ENCODE measurements at regions not wholly inside any gene's neighbourhood (a gene's known extent, or its start where the extent isn't known, plus 50 kb on each side); places are given as distances from the start of the nearest gene placed in this dataset.

DNA sequence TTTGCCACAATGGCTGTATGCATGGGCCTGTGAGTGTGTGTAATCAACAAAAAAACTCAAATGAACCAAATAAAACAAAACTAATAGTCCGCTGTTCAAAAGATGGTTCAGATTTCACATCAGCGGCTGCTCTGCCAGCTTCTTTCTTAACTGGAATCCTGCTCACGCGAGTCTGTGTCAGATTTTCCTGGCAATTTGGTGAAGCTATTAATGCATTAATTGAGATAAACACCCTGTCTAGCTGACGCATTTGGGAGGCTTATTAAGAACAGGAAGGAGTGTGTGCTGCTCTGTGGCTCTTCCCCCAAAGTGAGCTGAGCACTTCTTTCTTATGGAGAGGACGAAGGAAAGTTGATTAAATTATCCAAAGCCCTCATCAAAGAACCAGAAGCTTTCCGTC, 336.6 kb upstream of the MKI67 start:
- no peak overlapping the region for H3K4ac ChIP-seq (ENCODE audit: low read length)
- no peak overlapping the region for H3K4me2 ChIP-seq (ENCODE audit: insufficient read depth, low read length, poor library complexity, severe bottlenecking)
- no peak overlapping the region for H3K4me3 ChIP-seq (ENCODE audit: low read length in 2 of 2)
- DNase-seq (ENCODE audit: low spot score): no peak
- no peak overlapping the region for H2BK5ac ChIP-seq (ENCODE audit: low read length)
- H2BK12ac ChIP-seq (ENCODE audit: low read length): no peak overlapping the region
- no peak overlapping the region for H2BK15ac ChIP-seq (ENCODE audit: low read length)
- no peaks in the 10 kb centered on the region for H3K79me1 ChIP-seq (ENCODE audit: low read depth, low read length)
- H4K8ac ChIP-seq (ENCODE audit: low read depth, low read length): no peak overlapping the region
- no peak overlapping the region for H2BK120ac ChIP-seq (ENCODE audit: low read depth, low read length)
- no peak overlapping the region for H3K18ac ChIP-seq (ENCODE audit: low read length)
- WGBS, 2 donors (ENCODE audit: extremely low coverage in 2 of 2, insufficient read length in 2 of 2, insufficient replicate concordance in 1 of 2): no CpG with 5 or more reads among the region's 7 CpGs
- no peak overlapping the region for H3K23ac ChIP-seq (ENCODE audit: low read depth, low read length, poor library complexity)
- H3K36me3 ChIP-seq (replicated peaks in 1 of 2; ENCODE audit: control insufficient read depth in 2 of 2, insufficient read depth in 2 of 2, low read length in 2 of 2): no peaks in the 10 kb centered on the region
- H3K4me1 ChIP-seq (ENCODE audit: control insufficient read depth in 2 of 2, insufficient read depth in 1 of 2, low read depth in 1 of 2, low read length in 2 of 2): no peaks in the 10 kb centered on the region
- no peak overlapping the region for H2AFZ ChIP-seq (ENCODE audit: low read length)
- no peak overlapping the region for H3K14ac ChIP-seq (ENCODE audit: low read length)
- H4K91ac ChIP-seq (ENCODE audit: low read depth, low read length, poor library complexity): no peak overlapping the region
- H3K27me3 ChIP-seq (ENCODE audit: control insufficient read depth in 3 of 3, insufficient read depth in 3 of 3, low read depth in 1 of 3, low read length in 3 of 3): no peaks in the 10 kb centered on the region
- no peaks in the 10 kb centered on the region for H3K9me3 ChIP-seq (replicated peaks in 1 of 2; ENCODE audit: control insufficient read depth in 2 of 2, insufficient read depth in 1 of 2, low read depth in 1 of 2, low read length in 2 of 2)
- H2AK5ac ChIP-seq (ENCODE audit: low read depth, low read length): no peak overlapping the region
- no peak overlapping the region for H3K27ac ChIP-seq (replicated peaks; ENCODE audit: low read length)
- no peak overlapping the region for H3K9ac ChIP-seq (ENCODE audit: low read depth, low read length, poor library complexity)

DNA sequence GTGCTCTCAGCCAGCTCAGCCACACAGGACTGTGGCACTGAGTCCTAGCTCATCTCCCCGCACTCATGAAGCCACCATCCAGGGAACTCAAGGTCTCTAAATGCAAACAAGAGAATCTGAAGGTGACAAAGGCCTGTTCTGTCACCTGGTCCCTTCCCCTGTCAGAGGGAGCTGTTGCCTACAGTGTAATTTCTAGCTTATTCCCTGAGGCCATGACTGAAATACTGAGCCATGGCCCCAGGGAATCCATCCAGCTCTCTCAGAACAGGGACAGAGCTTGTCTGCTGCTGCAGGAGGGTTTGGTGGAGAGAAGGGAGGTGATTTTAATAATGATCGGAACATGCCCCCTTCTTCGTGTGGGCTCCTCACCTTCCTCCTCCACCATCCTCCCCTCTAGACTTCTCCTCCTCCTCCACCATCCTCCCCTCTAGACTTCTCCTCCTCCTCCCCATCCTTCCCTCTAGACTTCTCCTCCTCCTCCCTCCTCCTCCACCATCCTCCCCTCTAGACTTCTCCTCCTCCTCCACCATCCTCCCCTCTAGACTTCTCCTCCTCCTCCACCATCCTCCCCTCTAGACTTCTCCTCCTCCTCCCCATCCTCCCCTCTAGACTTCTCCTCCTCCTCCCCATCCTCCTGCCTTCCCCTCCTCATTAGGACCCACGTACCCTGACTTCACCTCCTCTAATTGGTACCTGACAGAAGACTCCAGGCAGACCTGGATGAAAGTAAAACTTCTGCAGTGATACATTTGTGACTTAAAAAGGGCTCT, 338.0 kb upstream of the MKI67 start:
- H2BK12ac ChIP-seq (ENCODE audit: low read length): no peak overlapping the region
- no peaks in the 10 kb centered on the region for H3K36me3 ChIP-seq (replicated peaks in 1 of 2; ENCODE audit: control insufficient read depth in 2 of 2, insufficient read depth in 2 of 2, low read length in 2 of 2)
- H3K4ac ChIP-seq (ENCODE audit: low read length): no peak overlapping the region
- H3K14ac ChIP-seq (ENCODE audit: low read length): peak overlapping the region; percentile 12
- H2BK120ac ChIP-seq (ENCODE audit: low read depth, low read length): no peak overlapping the region
- H3K23ac ChIP-seq (ENCODE audit: low read depth, low read length, poor library complexity): peak overlapping the region; percentile 32
- no peak overlapping the region for H3K4me3 ChIP-seq (ENCODE audit: low read length in 2 of 2)
- no peak overlapping the region for H3K9ac ChIP-seq (ENCODE audit: low read depth, low read length, poor library complexity)
- H4K8ac ChIP-seq (ENCODE audit: low read depth, low read length): no peak overlapping the region
- no peak overlapping the region for H2AK5ac ChIP-seq (ENCODE audit: low read depth, low read length)
- no peaks in the 10 kb centered on the region for H3K4me1 ChIP-seq (ENCODE audit: control insufficient read depth in 2 of 2, insufficient read depth in 1 of 2, low read depth in 1 of 2, low read length in 2 of 2)
- no peak overlapping the region for H2AFZ ChIP-seq (ENCODE audit: low read length)
- peak overlapping the region; percentile 7 for H3K18ac ChIP-seq (ENCODE audit: low read length)
- H4K91ac ChIP-seq (ENCODE audit: low read depth, low read length, poor library complexity): no peak overlapping the region
- no peak overlapping the region for H3K4me2 ChIP-seq (ENCODE audit: insufficient read depth, low read length, poor library complexity, severe bottlenecking)
- WGBS, 2 donors (ENCODE audit: extremely low coverage in 2 of 2, insufficient read length in 2 of 2, insufficient replicate concordance in 1 of 2): no CpG with 5 or more reads among the region's 4 CpGs
- no peak overlapping the region for H2BK5ac ChIP-seq (ENCODE audit: low read length)
- no peak overlapping the region for H2BK15ac ChIP-seq (ENCODE audit: low read length)
- H3K27me3 ChIP-seq (ENCODE audit: control insufficient read depth in 3 of 3, insufficient read depth in 3 of 3, low read depth in 1 of 3, low read length in 3 of 3): no peaks in the 10 kb centered on the region
- H3K9me3 ChIP-seq (replicated peaks in 1 of 2; ENCODE audit: control insufficient read depth in 2 of 2, insufficient read depth in 1 of 2, low read depth in 1 of 2, low read length in 2 of 2): no peaks in the 10 kb centered on the region
- peak; percentile 42 for DNase-seq (ENCODE audit: low spot score)
- H3K79me1 ChIP-seq (ENCODE audit: low read depth, low read length): no peaks in the 10 kb centered on the region
- H3K27ac ChIP-seq (replicated peaks; ENCODE audit: low read length): no peak overlapping the region

DNA sequence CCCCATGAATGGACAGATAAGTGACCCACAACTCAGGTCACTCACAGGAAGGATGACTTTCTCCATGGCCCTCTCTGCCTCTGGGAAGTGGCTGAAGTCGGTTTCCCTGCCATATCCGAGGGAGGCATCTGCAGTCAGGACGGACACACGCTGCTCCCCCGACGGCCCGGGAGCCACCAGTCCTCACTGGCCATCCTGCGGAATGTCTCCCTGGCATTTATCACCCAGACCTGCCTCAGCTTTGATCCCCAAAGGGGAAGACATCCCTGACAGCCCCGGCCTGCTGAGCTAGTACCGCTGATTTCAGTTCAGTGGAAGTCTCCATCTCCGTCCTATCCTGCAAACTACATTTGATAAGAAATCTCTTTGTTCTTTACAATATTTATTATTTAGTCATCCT, 339.5 kb upstream of the MKI67 start:
- no peak overlapping the region for H3K18ac ChIP-seq (ENCODE audit: low read length)
- no peak for DNase-seq (ENCODE audit: low spot score)
- H2BK120ac ChIP-seq (ENCODE audit: low read depth, low read length): no peak overlapping the region
- no peaks in the 10 kb centered on the region for H3K27me3 ChIP-seq (ENCODE audit: control insufficient read depth in 3 of 3, insufficient read depth in 3 of 3, low read depth in 1 of 3, low read length in 3 of 3)
- no peak overlapping the region for H3K4me3 ChIP-seq (ENCODE audit: low read length in 2 of 2)
- H3K4me2 ChIP-seq (ENCODE audit: insufficient read depth, low read length, poor library complexity, severe bottlenecking): no peak overlapping the region
- no CpG with 5 or more reads among the region's 11 CpGs for WGBS, 2 donors (ENCODE audit: extremely low coverage in 2 of 2, insufficient read length in 2 of 2, insufficient replicate concordance in 1 of 2)
- no peak overlapping the region for H3K23ac ChIP-seq (ENCODE audit: low read depth, low read length, poor library complexity)
- H2AK5ac ChIP-seq (ENCODE audit: low read depth, low read length): no peak overlapping the region
- H3K27ac ChIP-seq (replicated peaks; ENCODE audit: low read length): no peak overlapping the region
- H3K9me3 ChIP-seq (replicated peaks in 1 of 2; ENCODE audit: control insufficient read depth in 2 of 2, insufficient read depth in 1 of 2, low read depth in 1 of 2, low read length in 2 of 2): no peaks in the 10 kb centered on the region
- H2BK15ac ChIP-seq (ENCODE audit: low read length): no peak overlapping the region
- H3K14ac ChIP-seq (ENCODE audit: low read length): no peak overlapping the region
- H3K4ac ChIP-seq (ENCODE audit: low read length): no peak overlapping the region
- H2AFZ ChIP-seq (ENCODE audit: low read length): no peak overlapping the region
- H2BK12ac ChIP-seq (ENCODE audit: low read length): no peak overlapping the region
- H3K79me1 ChIP-seq (ENCODE audit: low read depth, low read length): no peaks in the 10 kb centered on the region
- H3K9ac ChIP-seq (ENCODE audit: low read depth, low read length, poor library complexity): no peak overlapping the region
- no peak overlapping the region for H4K8ac ChIP-seq (ENCODE audit: low read depth, low read length)
- H2BK5ac ChIP-seq (ENCODE audit: low read length): no peak overlapping the region
- H4K91ac ChIP-seq (ENCODE audit: low read depth, low read length, poor library complexity): no peak overlapping the region
- H3K4me1 ChIP-seq (ENCODE audit: control insufficient read depth in 2 of 2, insufficient read depth in 1 of 2, low read depth in 1 of 2, low read length in 2 of 2): no peaks in the 10 kb centered on the region
- H3K36me3 ChIP-seq (replicated peaks in 1 of 2; ENCODE audit: control insufficient read depth in 2 of 2, insufficient read depth in 2 of 2, low read length in 2 of 2): no peaks in the 10 kb centered on the region

DNA sequence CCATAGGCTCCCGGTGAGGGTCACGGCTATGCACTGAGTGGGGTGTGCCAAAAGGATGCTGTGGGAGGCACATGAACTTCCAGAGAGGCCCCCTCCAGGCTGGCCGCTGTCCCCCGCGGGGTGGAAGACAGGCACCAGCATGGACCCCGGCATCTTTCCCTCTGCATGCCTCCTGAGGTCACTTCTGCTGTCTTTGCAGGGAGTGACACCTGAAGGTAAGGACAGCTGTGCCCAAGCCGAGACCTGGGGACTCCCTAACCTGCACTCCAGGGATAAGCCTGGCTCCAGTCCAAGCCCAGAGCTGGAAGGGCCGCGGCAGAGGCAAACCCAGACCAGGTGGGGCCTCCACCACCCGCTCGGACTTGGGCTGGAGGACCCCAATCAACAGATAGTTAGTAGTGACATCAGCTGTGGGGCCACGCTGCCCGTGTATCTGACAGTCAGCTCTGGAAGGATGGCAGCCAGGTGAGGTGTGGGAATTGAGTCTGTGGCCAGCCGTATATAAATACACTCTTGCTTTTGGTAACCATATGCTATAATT, 340.7 kb upstream of the MKI67 start:
- no peak overlapping the region for H3K14ac ChIP-seq (ENCODE audit: low read length)
- no peak overlapping the region for H3K9ac ChIP-seq (ENCODE audit: low read depth, low read length, poor library complexity)
- H4K8ac ChIP-seq (ENCODE audit: low read depth, low read length): no peak overlapping the region
- no peak overlapping the region for H3K23ac ChIP-seq (ENCODE audit: low read depth, low read length, poor library complexity)
- no peak overlapping the region for H3K18ac ChIP-seq (ENCODE audit: low read length)
- H3K4ac ChIP-seq (ENCODE audit: low read length): no peak overlapping the region
- no peaks in the 10 kb centered on the region for H3K36me3 ChIP-seq (replicated peaks in 1 of 2; ENCODE audit: control insufficient read depth in 2 of 2, insufficient read depth in 2 of 2, low read length in 2 of 2)
- no peak overlapping the region for H2BK12ac ChIP-seq (ENCODE audit: low read length)
- no CpG with 5 or more reads among the region's 14 CpGs for WGBS, 2 donors (ENCODE audit: extremely low coverage in 2 of 2, insufficient read length in 2 of 2, insufficient replicate concordance in 1 of 2)
- peaks cover 0 to 4% of the 10 kb centered on the region in 2 donors for H3K9me3 ChIP-seq (replicated peaks in 1 of 2; ENCODE audit: control insufficient read depth in 2 of 2, insufficient read depth in 1 of 2, low read depth in 1 of 2, low read length in 2 of 2)
- no peak for DNase-seq (ENCODE audit: low spot score)
- H4K91ac ChIP-seq (ENCODE audit: low read depth, low read length, poor library complexity): no peak overlapping the region
- H2BK5ac ChIP-seq (ENCODE audit: low read length): no peak overlapping the region
- H2AK5ac ChIP-seq (ENCODE audit: low read depth, low read length): peak overlapping the region; percentile 21
- no peaks in the 10 kb centered on the region for H3K27me3 ChIP-seq (ENCODE audit: control insufficient read depth in 3 of 3, insufficient read depth in 3 of 3, low read depth in 1 of 3, low read length in 3 of 3)
- no peak overlapping the region for H3K4me3 ChIP-seq (ENCODE audit: low read length in 2 of 2)
- no peak overlapping the region for H3K27ac ChIP-seq (replicated peaks; ENCODE audit: low read length)
- no peak overlapping the region for H2BK120ac ChIP-seq (ENCODE audit: low read depth, low read length)
- H3K4me2 ChIP-seq (ENCODE audit: insufficient read depth, low read length, poor library complexity, severe bottlenecking): no peak overlapping the region
- H2AFZ ChIP-seq (ENCODE audit: low read length): no peak overlapping the region
- H2BK15ac ChIP-seq (ENCODE audit: low read length): no peak overlapping the region
- H3K79me1 ChIP-seq (ENCODE audit: low read depth, low read length): no peaks in the 10 kb centered on the region
- H3K4me1 ChIP-seq (ENCODE audit: control insufficient read depth in 2 of 2, insufficient read depth in 1 of 2, low read depth in 1 of 2, low read length in 2 of 2): peaks cover 0 to 2% of the 10 kb centered on the region in 2 donors

All from neuronal stem cell (in vitro differentiated cells).